ENCODE measurements at regions not wholly inside any gene's neighbourhood (a gene's known extent, or its start where the extent isn't known, plus 50 kb on each side); places are given as distances from the start of the nearest gene placed in this dataset.

GRCh38 chr7:98774884-98775283, 94.9 kb downstream of the TMEM130 start:
- no peak overlapping the region for H3K4me3 ChIP-seq (ENCODE audit: low read depth, low read length)
- no peak for DNase-seq (ENCODE audit: low read depth, low spot score)
- TF ChIP-seq CTCF (IDR thresholded peaks at IDR 0.05; ENCODE audit: low read depth, low read length), result no peak
- in situ Hi-C loops (cut with HindIII; ENCODE audit: low sequenced_read_pairs), result no loop called here

- DNase-seq (ENCODE audit: low read depth, low spot score), result no peak
- no peak overlapping the region for H3K4me3 ChIP-seq (ENCODE audit: low read depth, low read length)
- no peak for TF ChIP-seq CTCF (IDR thresholded peaks at IDR 0.05; ENCODE audit: low read depth, low read length)
- in situ Hi-C loops (cut with HindIII; ENCODE audit: low sequenced_read_pairs), result no loop called here
These were observed 92.8 kb downstream of the TMEM130 start for GRCh38 chr7:98777051-98777450.

GRCh38 chr7:98778421-98778820, 91.4 kb downstream of the TMEM130 start:
- in situ Hi-C loops (cut with HindIII; ENCODE audit: low sequenced_read_pairs), result no loop called here
- no peak for TF ChIP-seq CTCF (IDR thresholded peaks at IDR 0.05; ENCODE audit: low read depth, low read length)
- no peak overlapping the region for H3K4me3 ChIP-seq (ENCODE audit: low read depth, low read length)
- no peak for DNase-seq (ENCODE audit: low read depth, low spot score)

GRCh38 chr7:98779800-98780587, 89.8 kb downstream of the TMEM130 start:
- no peak overlapping the region for H3K4me3 ChIP-seq (ENCODE audit: low read depth, low read length)
- TF ChIP-seq CTCF (IDR thresholded peaks at IDR 0.05; ENCODE audit: low read depth, low read length), result no peak
- DNase-seq (ENCODE audit: low read depth, low spot score), result no peak
- in situ Hi-C loops (cut with HindIII; ENCODE audit: low sequenced_read_pairs), result no loop called here

GRCh38 chr7:98784216-98784785, 85.5 kb downstream of the TMEM130 start:
- no peak for TF ChIP-seq CTCF (IDR thresholded peaks at IDR 0.05; ENCODE audit: low read depth, low read length)
- in situ Hi-C loops (cut with HindIII; ENCODE audit: low sequenced_read_pairs), result no loop called here
- no peak for DNase-seq (ENCODE audit: low read depth, low spot score)
- no peak overlapping the region for H3K4me3 ChIP-seq (ENCODE audit: low read depth, low read length)

GRCh38 chr7:98785929-98786571, 83.8 kb downstream of the TMEM130 start:
- no peak for TF ChIP-seq CTCF (IDR thresholded peaks at IDR 0.05; ENCODE audit: low read depth, low read length)
- DNase-seq (ENCODE audit: low read depth, low spot score), result no peak
- no peak overlapping the region for H3K4me3 ChIP-seq (ENCODE audit: low read depth, low read length)
- in situ Hi-C loops (cut with HindIII; ENCODE audit: low sequenced_read_pairs), result no loop called here

Data from astrocyte of the spinal cord (primary cell).